22Rv1 (cell line): ENCODE measurements at regions not wholly inside any gene's neighbourhood (a gene's known extent, or its start where the extent isn't known, plus 50 kb on each side); places are given as distances from the start of the nearest gene placed in this dataset.

ENCODE experiments used
- CTCF ChIP-seq: fragments of 450-650 bp; IDR thresholded peaks from 2 replicates; pipeline ENCODE4 v1.5.1; 2017; ENCODE audit warnings: mild to moderate bottlenecking
- ZFX ChIP-seq: fragments of 450-650 bp; IDR thresholded peaks from 2 replicates; pipeline ENCODE4 v1.6.1; 2017; ENCODE audit warnings: antibody characterized with exemption, borderline replicate concordance

- TF ChIP-seq CTCF, result no peak
- no peak for TF ChIP-seq ZFX
Measured at GRCh38 chr15:66928784-66929183, 136.6 kb upstream of the SMAD3 start.
